Vagina (tissue), 2 donors: ENCODE measurements at regions not wholly inside any gene's neighbourhood (a gene's known extent, or its start where the extent isn't known, plus 50 kb on each side); places are given as distances from the start of the nearest gene placed in this dataset.

Experiments
- DNase-seq, 2 donors: peaks; one replicate each; pipeline ENCODE4 v3.0.0-alpha.2; 2017; ENCODE audit errors: extremely low spot score in 2 of 2
- H3K27ac ChIP-seq: fragments of 200-600 bp; sonication (generic); one replicate; pipeline ENCODE4 v1.5.1; 2019
- H3K27me3 ChIP-seq: fragments of 200-600 bp; sonication (generic); one replicate; pipeline ENCODE4 v1.5.1; 2019
- H3K36me3 ChIP-seq, 2 donors: fragments of 200-600 bp; sonication (generic); one replicate each; pipeline ENCODE4 v1.5.1; 2017 to 2019
- H3K4me1 ChIP-seq: fragments of 200-600 bp; sonication (generic); one replicate; pipeline ENCODE4 v1.5.1; 2019
- H3K4me3 ChIP-seq, 2 donors: fragments of 200-600 bp; sonication (generic); 1 replicate in 1 of 2; 2 replicates in 1 of 2; pipeline ENCODE4 v1.5.1; 2016 to 2019
- H3K9me3 ChIP-seq: fragments of 200-600 bp; sonication (generic); one replicate; pipeline ENCODE4 v1.5.1; 2019
- POLR2A ChIP-seq, 2 donors: fragments of 450-650 bp; IDR thresholded peaks; one replicate each; pipeline ENCODE4 v1.6.1; 2017; ENCODE audit warnings: antibody characterized with exemption in 2 of 2, mild to moderate bottlenecking in 2 of 2, moderate library complexity in 2 of 2
- POLR2AphosphoS5 ChIP-seq, 2 donors: sonication (generic); formaldehyde crosslinking; IDR thresholded peaks; one replicate each; pipeline ENCODE4 v1.9.0; 2017; ENCODE audit warnings: antibody characterized with exemption in 2 of 2, mild to moderate bottlenecking in 2 of 2, low read depth in 1 of 2; ENCODE audit not compliant: insufficient read depth in 1 of 2
- intact Hi-C: fragments of 100-400 bp; cut with DNase I; formaldehyde crosslinking; loops from one replicate; pipeline ENCODE4 v1.15.1; 2023
- TF ChIP-seq, protein P1 (sequence below), 3 experiments: fragments of 450-650 bp in 2 of 3; fragments of 200-600 bp in 1 of 3; sonication (generic) in 1 of 3; IDR thresholded peaks; one replicate each; pipeline ENCODE4 v1.5.1; 2017 to 2019; ENCODE audit warnings: antibody characterized with exemption in 3 of 3, mild to moderate bottlenecking in 2 of 3, moderate library complexity in 2 of 3

- Histone ChIP-seq H3K9me3 (no peaks in the 10 kb centered on the region), H3K27ac (no peak overlapping the region), H3K36me3 (no peaks in the 10 kb centered on the region), H3K27me3 (no peaks in the 10 kb centered on the region), H3K4me3 (no peak overlapping the region), H3K4me1 (no peaks in the 10 kb centered on the region)
- intact Hi-C loops, result no loop called here
- TF ChIP-seq, protein P1, sequence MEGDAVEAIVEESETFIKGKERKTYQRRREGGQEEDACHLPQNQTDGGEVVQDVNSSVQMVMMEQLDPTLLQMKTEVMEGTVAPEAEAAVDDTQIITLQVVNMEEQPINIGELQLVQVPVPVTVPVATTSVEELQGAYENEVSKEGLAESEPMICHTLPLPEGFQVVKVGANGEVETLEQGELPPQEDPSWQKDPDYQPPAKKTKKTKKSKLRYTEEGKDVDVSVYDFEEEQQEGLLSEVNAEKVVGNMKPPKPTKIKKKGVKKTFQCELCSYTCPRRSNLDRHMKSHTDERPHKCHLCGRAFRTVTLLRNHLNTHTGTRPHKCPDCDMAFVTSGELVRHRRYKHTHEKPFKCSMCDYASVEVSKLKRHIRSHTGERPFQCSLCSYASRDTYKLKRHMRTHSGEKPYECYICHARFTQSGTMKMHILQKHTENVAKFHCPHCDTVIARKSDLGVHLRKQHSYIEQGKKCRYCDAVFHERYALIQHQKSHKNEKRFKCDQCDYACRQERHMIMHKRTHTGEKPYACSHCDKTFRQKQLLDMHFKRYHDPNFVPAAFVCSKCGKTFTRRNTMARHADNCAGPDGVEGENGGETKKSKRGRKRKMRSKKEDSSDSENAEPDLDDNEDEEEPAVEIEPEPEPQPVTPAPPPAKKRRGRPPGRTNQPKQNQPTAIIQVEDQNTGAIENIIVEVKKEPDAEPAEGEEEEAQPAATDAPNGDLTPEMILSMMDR (IDR thresholded peaks at IDR 0.05), result no peak
- TF ChIP-seq POLR2AphosphoS5 (IDR thresholded peaks at IDR 0.05; ENCODE audit: insufficient read depth in 1 of 2, low read depth in 1 of 2) (no peak), POLR2A (IDR thresholded peaks at IDR 0.05) (no peak)
- no peak for DNase-seq
These were observed 772.7 kb downstream of the STPG2 start for GRCh38 chr4:97370568-97370967.

- H3K36me3 ChIP-seq, result no peaks in the 10 kb centered on the region
- intact Hi-C loops, result no loop called here
- no peak overlapping the region for H3K27ac ChIP-seq
- H3K4me1 ChIP-seq, result no peaks in the 10 kb centered on the region
- no peaks in the 10 kb centered on the region for H3K27me3 ChIP-seq
- no peak overlapping the region for H3K4me3 ChIP-seq
- no peak for TF ChIP-seq POLR2A (IDR thresholded peaks at IDR 0.05)
- DNase-seq, result no peak
- H3K9me3 ChIP-seq, result no peaks in the 10 kb centered on the region
These were observed 768.8 kb downstream of the STPG2 start for GRCh38 chr4:97374526-97374925.

DNA sequence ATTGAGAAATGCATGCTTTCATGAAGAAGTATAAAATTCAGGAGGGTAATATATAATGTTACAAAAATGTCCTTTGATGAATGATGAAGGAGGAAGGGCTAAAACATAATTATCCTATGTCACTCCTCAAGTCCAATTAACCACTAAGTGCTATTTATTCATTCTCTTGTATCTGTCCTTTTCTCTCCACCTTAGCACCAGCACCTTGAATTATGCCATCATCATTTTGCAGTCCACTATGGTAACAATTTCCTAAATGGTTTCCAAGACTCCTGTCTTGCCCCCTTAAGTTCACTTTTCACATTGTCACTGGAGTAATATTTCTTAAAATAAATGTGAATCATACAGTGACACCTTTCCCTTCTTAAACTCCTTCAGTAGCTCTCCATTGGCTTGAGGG is 756.3 kb downstream of the STPG2 start:
- H3K4me3 ChIP-seq, result no peak overlapping the region
- no peak overlapping the region for H3K27ac ChIP-seq
- H3K4me1 ChIP-seq, result no peaks in the 10 kb centered on the region
- TF ChIP-seq POLR2A (IDR thresholded peaks at IDR 0.05) (no peak), POLR2AphosphoS5 (IDR thresholded peaks at IDR 0.05; ENCODE audit: insufficient read depth in 1 of 2, low read depth in 1 of 2) (no peak)
- TF ChIP-seq, protein P1 (IDR thresholded peaks at IDR 0.05), result no peak
- no peaks in the 10 kb centered on the region for H3K9me3 ChIP-seq
- no peaks in the 10 kb centered on the region for H3K36me3 ChIP-seq
- no peak for DNase-seq
- H3K27me3 ChIP-seq, result no peaks in the 10 kb centered on the region
- intact Hi-C loops, result no loop called here

GRCh38 chr4:97394653-97395052 is 748.6 kb downstream of the STPG2 start:
- no peak overlapping the region for H3K27ac ChIP-seq
- intact Hi-C loops, result no loop called here
- no peak overlapping the region for H3K4me3 ChIP-seq
- no peaks in the 10 kb centered on the region for H3K27me3 ChIP-seq
- TF ChIP-seq POLR2AphosphoS5 (IDR thresholded peaks at IDR 0.05; ENCODE audit: insufficient read depth in 1 of 2, low read depth in 1 of 2), result no peak
- TF ChIP-seq, protein P1 (IDR thresholded peaks at IDR 0.05), result no peak
- no peak for TF ChIP-seq POLR2A (IDR thresholded peaks at IDR 0.05)
- no peaks in the 10 kb centered on the region for H3K9me3 ChIP-seq
- no peaks in the 10 kb centered on the region for H3K4me1 ChIP-seq
- no peak for DNase-seq
- no peaks in the 10 kb centered on the region for H3K36me3 ChIP-seq

GRCh38 chr4:97396097-97396496 is 747.2 kb downstream of the STPG2 start:
- no peak overlapping the region for H3K4me3 ChIP-seq
- H3K9me3 ChIP-seq, result no peaks in the 10 kb centered on the region
- H3K4me1 ChIP-seq, result no peaks in the 10 kb centered on the region
- no peaks in the 10 kb centered on the region for H3K36me3 ChIP-seq
- DNase-seq, result no peak
- no peaks in the 10 kb centered on the region for H3K27me3 ChIP-seq
- H3K27ac ChIP-seq, result no peak overlapping the region
- TF ChIP-seq POLR2AphosphoS5 (IDR thresholded peaks at IDR 0.05; ENCODE audit: insufficient read depth in 1 of 2, low read depth in 1 of 2), result no peak
- no peak for TF ChIP-seq POLR2A (IDR thresholded peaks at IDR 0.05)
- TF ChIP-seq, protein P1 (IDR thresholded peaks at IDR 0.05), result no peak
- intact Hi-C loops, result no loop called here

GRCh38 chr4:97396605-97397004 is 746.7 kb downstream of the STPG2 start:
- H3K27ac ChIP-seq, result no peak overlapping the region
- intact Hi-C loops, result no loop called here
- H3K9me3 ChIP-seq, result no peaks in the 10 kb centered on the region
- H3K27me3 ChIP-seq, result no peaks in the 10 kb centered on the region
- H3K4me3 ChIP-seq, result no peak overlapping the region
- TF ChIP-seq, protein P1 (IDR thresholded peaks at IDR 0.05), result no peak
- no peak for TF ChIP-seq POLR2AphosphoS5 (IDR thresholded peaks at IDR 0.05; ENCODE audit: insufficient read depth in 1 of 2, low read depth in 1 of 2)
- no peak for TF ChIP-seq POLR2A (IDR thresholded peaks at IDR 0.05)
- no peaks in the 10 kb centered on the region for H3K4me1 ChIP-seq
- no peaks in the 10 kb centered on the region for H3K36me3 ChIP-seq
- DNase-seq, result no peak
